Panc1 (cell line): ENCODE measurements at regions not wholly inside any gene's neighbourhood (a gene's known extent, or its start where the extent isn't known, plus 50 kb on each side); places are given as distances from the start of the nearest gene placed in this dataset.

Source experiments
- ATAC-seq: fragments of 200-7000 bp; cut with Tn5 transposase; 2 replicates; pipeline ENCODE4 v1.9.1; 2020; ENCODE audit warnings: mild to moderate bottlenecking, moderate library complexity
- BruUV-seq: library from RNA; stranded (reverse); fragments of 400-500 nt; replicated peaks from 2 replicates; lab custom pipeline; 2021; lab: Mats Ljungman, UMichigan
- CTCF ChIA-PET: fragments of 300-600 bp; sonication (Branson Sonifier 250); formaldehyde crosslinking; loops from one replicate; lab custom pipeline; 2022; ENCODE audit warnings: antibody characterized with exemption; lab: Charles Lee
- POLR2A ChIA-PET: fragments of 300-600 bp; sonication (Branson Sonifier 250); formaldehyde crosslinking; loops from one replicate; lab custom pipeline; 2022; ENCODE audit warnings: antibody characterized with exemption; lab: Charles Lee
- DNase-seq: peaks from one replicate; pipeline ENCODE4 v3.0.0-alpha.2; 2010; ENCODE audit warnings: low read depth, low spot score
- H3K27ac ChIP-seq: 2 replicates; pipeline ENCODE4 v1.5.1; 2011; ENCODE audit warnings: mild to moderate bottlenecking, low read length, inconsistent platforms
- H3K27me3 ChIP-seq: fragments of 200-500 bp; sonication (Bioruptor generic); 2 replicates; pipeline ENCODE4 v1.6.0; 2014; ENCODE audit warnings: low read length, inconsistent platforms; ENCODE audit not compliant: control insufficient read depth, insufficient read depth
- H3K36me3 ChIP-seq: fragments of 200-500 bp; sonication (Bioruptor generic); 2 replicates; pipeline ENCODE4 v1.5.1; 2014; ENCODE audit warnings: inconsistent platforms, mild to moderate bottlenecking, low read length, moderate library complexity; ENCODE audit not compliant: control insufficient read depth, insufficient read depth
- H3K4me1 ChIP-seq: 2 replicates; pipeline ENCODE4 v1.5.1; 2011; ENCODE audit warnings: inconsistent platforms, mild to moderate bottlenecking, low read length, moderate library complexity; ENCODE audit not compliant: control insufficient read depth, insufficient read depth
- H3K4me3 ChIP-seq, 2 experiments: 2 replicates each; pipeline ENCODE4 v1.5.1; 2011 to 2012; ENCODE audit warnings: low read depth in 2 of 2, low read length in 2 of 2, mild to moderate bottlenecking in 2 of 2, inconsistent platforms in 1 of 2, moderate library complexity in 1 of 2
- H3K9me3 ChIP-seq: fragments of 200-500 bp; sonication (Bioruptor generic); 2 replicates; pipeline ENCODE4 v1.5.1; 2014; ENCODE audit warnings: low read depth, mild to moderate bottlenecking, inconsistent platforms, low read length, moderate library complexity; ENCODE audit not compliant: control insufficient read depth, insufficient read depth
- POLR2AphosphoS5 ChIP-seq: IDR thresholded peaks from 2 replicates; pipeline ENCODE4 v1.6.1; 2012; ENCODE audit warnings: mild to moderate bottlenecking, low read depth, low read length, moderate library complexity
- SIN3A ChIP-seq: IDR thresholded peaks from 2 replicates; pipeline ENCODE4 v1.6.1; 2012; ENCODE audit warnings: low read depth, mild to moderate bottlenecking, low read length, moderate library complexity, borderline replicate concordance; ENCODE audit not compliant: insufficient read depth
- TCF7L2 ChIP-seq: IDR thresholded peaks from 2 replicates; pipeline ENCODE4 v1.6.1; 2011; ENCODE audit warnings: mild to moderate bottlenecking, low read depth, low read length, inconsistent platforms
- in situ Hi-C: cut with HindIII; loops from 2 replicates; pipeline ENCODE4 v1.10.0; 2016; ENCODE audit warnings: low sequenced_read_pairs, low pct_unique_long_range_greater_than_20kb
- intact Hi-C: fragments of 100-400 bp; cut with micrococcal nuclease; formaldehyde crosslinking; loops from one replicate; pipeline ENCODE4 v1.10.0; 2022; ENCODE audit not compliant: unreplicated experiment
- TF ChIP-seq, protein P1 (sequence below): fragments of 450-650 bp; IDR thresholded peaks from 2 replicates; pipeline ENCODE4 v1.5.1; 2017; ENCODE audit warnings: mild to moderate bottlenecking
- TF ChIP-seq, protein P2 (sequence below), 2 experiments: IDR thresholded peaks; 2 replicates each; pipeline ENCODE4 v1.6.1; 2011 to 2012; ENCODE audit warnings: low read depth in 2 of 2, control low read depth in 1 of 2, low read length in 1 of 2, mild to moderate bottlenecking in 1 of 2, moderate library complexity in 1 of 2; ENCODE audit not compliant: insufficient read depth in 1 of 2

DNA sequence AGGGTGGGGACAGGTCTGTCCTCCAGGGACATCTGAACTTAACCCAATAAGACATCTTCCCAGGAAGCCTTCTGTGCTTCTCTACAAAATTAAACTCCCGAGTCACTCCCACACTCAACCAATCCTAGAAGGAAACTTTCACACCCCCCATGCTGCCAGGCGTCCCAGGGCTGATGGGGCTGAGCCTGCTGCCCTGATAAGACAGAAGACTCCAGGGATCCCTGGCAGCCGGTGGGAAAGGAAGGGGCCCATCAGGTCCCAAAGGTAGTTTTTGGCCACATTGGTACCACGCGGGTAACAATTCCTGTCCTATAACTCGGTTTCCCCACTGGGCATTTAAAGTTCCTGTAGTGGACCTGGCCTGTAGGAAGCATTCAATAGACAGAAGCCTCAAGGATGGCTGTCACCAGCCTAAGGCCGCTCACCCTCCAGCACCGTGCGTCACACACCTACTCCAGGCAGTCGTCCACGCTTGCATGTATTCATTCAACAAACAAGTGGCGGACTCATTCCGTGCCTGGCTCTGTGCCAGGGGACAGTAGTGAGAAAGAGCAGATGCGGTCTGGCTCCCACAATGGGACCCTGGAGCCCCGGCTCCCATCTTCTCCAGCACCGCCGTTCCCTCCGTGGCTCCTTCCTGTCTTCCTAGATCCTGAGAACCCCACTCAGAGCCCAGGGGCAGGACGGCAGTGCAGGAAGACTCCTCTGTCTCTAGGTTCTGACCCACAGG is 465.2 kb downstream of the NPHP4 start:
- ChIA-PET POLR2A (no interaction called here), CTCF (no interaction called here)
- Histone ChIP-seq H3K36me3 (no peaks in the 10 kb centered on the region), H3K4me3 (no peak overlapping the region), H3K27ac (no peak overlapping the region), H3K27me3 (peaks cover 5% of the 10 kb centered on the region; the same call in 1 of the 2 replicates), H3K9me3 (no peaks in the 10 kb centered on the region), H3K4me1 (no peaks in the 10 kb centered on the region)
- no peak for TF ChIP-seq TCF7L2
- no peak for TF ChIP-seq SIN3A
- TF ChIP-seq, protein P1, sequence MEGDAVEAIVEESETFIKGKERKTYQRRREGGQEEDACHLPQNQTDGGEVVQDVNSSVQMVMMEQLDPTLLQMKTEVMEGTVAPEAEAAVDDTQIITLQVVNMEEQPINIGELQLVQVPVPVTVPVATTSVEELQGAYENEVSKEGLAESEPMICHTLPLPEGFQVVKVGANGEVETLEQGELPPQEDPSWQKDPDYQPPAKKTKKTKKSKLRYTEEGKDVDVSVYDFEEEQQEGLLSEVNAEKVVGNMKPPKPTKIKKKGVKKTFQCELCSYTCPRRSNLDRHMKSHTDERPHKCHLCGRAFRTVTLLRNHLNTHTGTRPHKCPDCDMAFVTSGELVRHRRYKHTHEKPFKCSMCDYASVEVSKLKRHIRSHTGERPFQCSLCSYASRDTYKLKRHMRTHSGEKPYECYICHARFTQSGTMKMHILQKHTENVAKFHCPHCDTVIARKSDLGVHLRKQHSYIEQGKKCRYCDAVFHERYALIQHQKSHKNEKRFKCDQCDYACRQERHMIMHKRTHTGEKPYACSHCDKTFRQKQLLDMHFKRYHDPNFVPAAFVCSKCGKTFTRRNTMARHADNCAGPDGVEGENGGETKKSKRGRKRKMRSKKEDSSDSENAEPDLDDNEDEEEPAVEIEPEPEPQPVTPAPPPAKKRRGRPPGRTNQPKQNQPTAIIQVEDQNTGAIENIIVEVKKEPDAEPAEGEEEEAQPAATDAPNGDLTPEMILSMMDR, result no peak
- TF ChIP-seq, protein P2, sequence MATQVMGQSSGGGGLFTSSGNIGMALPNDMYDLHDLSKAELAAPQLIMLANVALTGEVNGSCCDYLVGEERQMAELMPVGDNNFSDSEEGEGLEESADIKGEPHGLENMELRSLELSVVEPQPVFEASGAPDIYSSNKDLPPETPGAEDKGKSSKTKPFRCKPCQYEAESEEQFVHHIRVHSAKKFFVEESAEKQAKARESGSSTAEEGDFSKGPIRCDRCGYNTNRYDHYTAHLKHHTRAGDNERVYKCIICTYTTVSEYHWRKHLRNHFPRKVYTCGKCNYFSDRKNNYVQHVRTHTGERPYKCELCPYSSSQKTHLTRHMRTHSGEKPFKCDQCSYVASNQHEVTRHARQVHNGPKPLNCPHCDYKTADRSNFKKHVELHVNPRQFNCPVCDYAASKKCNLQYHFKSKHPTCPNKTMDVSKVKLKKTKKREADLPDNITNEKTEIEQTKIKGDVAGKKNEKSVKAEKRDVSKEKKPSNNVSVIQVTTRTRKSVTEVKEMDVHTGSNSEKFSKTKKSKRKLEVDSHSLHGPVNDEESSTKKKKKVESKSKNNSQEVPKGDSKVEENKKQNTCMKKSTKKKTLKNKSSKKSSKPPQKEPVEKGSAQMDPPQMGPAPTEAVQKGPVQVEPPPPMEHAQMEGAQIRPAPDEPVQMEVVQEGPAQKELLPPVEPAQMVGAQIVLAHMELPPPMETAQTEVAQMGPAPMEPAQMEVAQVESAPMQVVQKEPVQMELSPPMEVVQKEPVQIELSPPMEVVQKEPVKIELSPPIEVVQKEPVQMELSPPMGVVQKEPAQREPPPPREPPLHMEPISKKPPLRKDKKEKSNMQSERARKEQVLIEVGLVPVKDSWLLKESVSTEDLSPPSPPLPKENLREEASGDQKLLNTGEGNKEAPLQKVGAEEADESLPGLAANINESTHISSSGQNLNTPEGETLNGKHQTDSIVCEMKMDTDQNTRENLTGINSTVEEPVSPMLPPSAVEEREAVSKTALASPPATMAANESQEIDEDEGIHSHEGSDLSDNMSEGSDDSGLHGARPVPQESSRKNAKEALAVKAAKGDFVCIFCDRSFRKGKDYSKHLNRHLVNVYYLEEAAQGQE (IDR thresholded peaks at IDR 0.05; ENCODE audit: insufficient read depth in 1 of 2, low read depth in 2 of 2, low read length in 1 of 2), result no peak
- no peak for TF ChIP-seq POLR2AphosphoS5
- intact Hi-C loops, result no loop called here
- no TSS peak for BruUV-seq
- no peak for ATAC-seq
- no peak for DNase-seq
- in situ Hi-C loops, result no loop called here

DNA sequence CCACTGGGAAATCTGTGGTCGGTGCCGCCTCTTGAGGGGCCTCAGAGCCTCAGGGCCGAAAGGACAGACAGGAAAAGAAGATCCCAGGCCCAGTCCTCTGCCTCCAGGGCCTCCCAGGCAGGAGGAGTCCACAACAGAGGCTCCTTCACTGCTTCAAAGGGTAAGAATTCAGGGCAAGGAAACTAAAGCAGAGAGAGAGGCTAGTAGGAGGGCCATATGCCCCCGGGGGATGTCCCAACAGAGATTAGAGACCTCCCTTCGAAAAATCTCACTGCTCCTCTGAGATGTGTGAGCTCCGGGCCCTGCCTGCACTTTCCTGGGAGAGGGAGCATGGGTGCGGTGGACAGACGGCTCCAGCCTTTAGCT is 465.9 kb downstream of the NPHP4 start:
- DNase-seq (no peak), ATAC-seq (no peak)
- Histone ChIP-seq H3K36me3 (no peaks in the 10 kb centered on the region), H3K27me3 (peaks cover 8% of the 10 kb centered on the region; the same call in 1 of the 2 replicates), H3K9me3 (no peaks in the 10 kb centered on the region), H3K27ac (no peak overlapping the region), H3K4me1 (no peaks in the 10 kb centered on the region), H3K4me3 (no peak overlapping the region)
- TF ChIP-seq, protein P2 (IDR thresholded peaks at IDR 0.05; ENCODE audit: insufficient read depth in 1 of 2, low read depth in 2 of 2, low read length in 1 of 2), result no peak
- TF ChIP-seq TCF7L2 (no peak), POLR2AphosphoS5 (no peak), SIN3A (no peak)
- TF ChIP-seq, protein P1, result no peak
- POLR2A ChIA-PET, result no interaction called here
- CTCF ChIA-PET, result no interaction called here
- in situ Hi-C loops (no loop called here), intact Hi-C loops (no loop called here)
- BruUV-seq, result no TSS peak
